SU-DHL-6 (cell line): ENCODE measurements at regions not wholly inside any gene's neighbourhood (a gene's known extent, or its start where the extent isn't known, plus 50 kb on each side); places are given as distances from the start of the nearest gene placed in this dataset.

Source experiments
- H2AFZ ChIP-seq: fragments of 200-600 bp; sonication (generic); 2 replicates; pipeline ENCODE4 v1.6.1; 2014; ENCODE audit warnings: low read depth, mild to moderate bottlenecking, moderate library complexity, mixed read lengths, antibody characterized with exemption, low read length; ENCODE audit not compliant: severe bottlenecking
- H3F3A ChIP-seq: fragments of 200-600 bp; shearing (Covaris generic); 2 replicates; pipeline ENCODE4 v1.6.0; 2016; ENCODE audit warnings: antibody characterized with exemption, mild to moderate bottlenecking; ENCODE audit not compliant: insufficient read depth
- H3K27ac ChIP-seq: fragments of 200-600 bp; sonication (generic); 2 replicates; pipeline ENCODE4 v1.5.1; 2016; ENCODE audit warnings: low read depth, mild to moderate bottlenecking, low read length, moderate library complexity, mixed read lengths
- H3K27me3 ChIP-seq: fragments of 200-600 bp; sonication (generic), shearing (Covaris generic); 2 replicates; pipeline ENCODE4 v1.6.0; 2014; ENCODE audit warnings: mild to moderate bottlenecking, low read length
- H3K36me3 ChIP-seq: fragments of 200-600 bp; sonication (generic); 2 replicates; pipeline ENCODE4 v1.6.1; 2014; ENCODE audit warnings: mild to moderate bottlenecking, low read length, mixed read lengths
- H3K4me2 ChIP-seq: fragments of 300-600, 200-600 bp; shearing (Covaris generic), sonication (generic); 2 replicates; pipeline ENCODE4 v1.6.0; 2014; ENCODE audit warnings: low read length, low read depth, mild to moderate bottlenecking; ENCODE audit not compliant: poor library complexity, severe bottlenecking
- H3K4me3 ChIP-seq: fragments of 200-600 bp; sonication (generic); 2 replicates; pipeline ENCODE4 v1.5.1; 2014; ENCODE audit warnings: antibody characterized with exemption, low read length, mild to moderate bottlenecking, mixed read lengths; ENCODE audit not compliant: insufficient read depth, poor library complexity, severe bottlenecking
- H3K79me2 ChIP-seq: fragments of 200-600 bp; sonication (generic); 2 replicates; pipeline ENCODE4 v1.6.1; 2014; ENCODE audit warnings: mild to moderate bottlenecking, low read length, moderate library complexity; ENCODE audit not compliant: insufficient read depth
- H3K9ac ChIP-seq: fragments of 200-600 bp; sonication (generic); 2 replicates; pipeline ENCODE4 v1.7.0; 2014; ENCODE audit warnings: mild to moderate bottlenecking, low read length
- H3K9me2 ChIP-seq: fragments of 200-600 bp; sonication (generic); replicated peaks from 2 replicates; pipeline ENCODE4 v1.6.1; 2014; ENCODE audit warnings: low read length; ENCODE audit not compliant: insufficient read depth
- H3K9me3 ChIP-seq: fragments of 200-600 bp; sonication (generic); 2 replicates; pipeline ENCODE4 v1.6.1; 2014; ENCODE audit warnings: low read length, mixed read lengths; ENCODE audit not compliant: insufficient read depth
- H4K20me1 ChIP-seq: fragments of 200-600 bp; sonication (generic); 2 replicates; pipeline ENCODE4 v1.6.1; 2014; ENCODE audit warnings: low read depth, mild to moderate bottlenecking, antibody characterized with exemption, low read length, moderate library complexity, mixed read lengths
- CTCF ChIP-seq: fragments of 200-600 bp; sonication (generic); IDR thresholded peaks from one replicate; pipeline ENCODE4 v1.5.1; 2017; ENCODE audit warnings: antibody characterized with exemption, mild to moderate bottlenecking, low read length, moderate library complexity; ENCODE audit not compliant: insufficient read depth, poor library complexity, severe bottlenecking
- EZH2phosphoT487 ChIP-seq: fragments of 200-600 bp; sonication (generic), shearing (Covaris generic); conservative IDR thresholded peaks from 2 replicates; pipeline ENCODE4 v1.6.1; 2018; ENCODE audit warnings: mild to moderate bottlenecking, antibody characterized with exemption, low read length, moderate library complexity, mixed read lengths

GRCh38 chr10:78416031-78417011 lies 382.7 kb downstream of the RPS24 start:
- Histone ChIP-seq H3K27ac (no peak overlapping the region), H2AFZ (no peak overlapping the region)

GRCh38 chr10:78417425-78418370 lies 384.0 kb downstream of the RPS24 start:
- Histone ChIP-seq H3K36me3 (no peaks in the 10 kb centered on the region), H3K9me3 (no peaks in the 10 kb centered on the region), H2AFZ (no peak overlapping the region), H3K27me3 (no peaks in the 10 kb centered on the region), H3K79me2 (no peaks in the 10 kb centered on the region), H3K4me3 (no peak overlapping the region), H3K9ac (no peak overlapping the region), H4K20me1 (no peaks in the 10 kb centered on the region), H3K27ac (no peak overlapping the region), H3K4me2 (no peak overlapping the region), H3K9me2 (no peaks in the 10 kb centered on the region), H3F3A (no peaks in the 10 kb centered on the region)
- TF ChIP-seq EZH2phosphoT487 (no peak), CTCF (no peak)

More at GRCh38 chr10:78416031-78417011, 382.7 kb downstream of the RPS24 start:
- no peaks in the 10 kb centered on the region for H3K79me2 ChIP-seq
- no peaks in the 10 kb centered on the region for H4K20me1 ChIP-seq
- TF ChIP-seq EZH2phosphoT487, result no peak
- no peak for TF ChIP-seq CTCF
- H3K4me3 ChIP-seq, result no peak overlapping the region
- no peaks in the 10 kb centered on the region for H3K27me3 ChIP-seq
- H3K36me3 ChIP-seq, result no peaks in the 10 kb centered on the region
- no peaks in the 10 kb centered on the region for H3F3A ChIP-seq
- H3K9me3 ChIP-seq, result no peaks in the 10 kb centered on the region
- H3K9ac ChIP-seq, result no peak overlapping the region
- no peak overlapping the region for H3K4me2 ChIP-seq
- no peaks in the 10 kb centered on the region for H3K9me2 ChIP-seq

GRCh38 chr10:78419481-78420265 lies 386.0 kb downstream of the RPS24 start:
- no peak overlapping the region for H3K4me3 ChIP-seq
- H3K9me2 ChIP-seq, result no peaks in the 10 kb centered on the region
- no peaks in the 10 kb centered on the region for H3K27me3 ChIP-seq
- H3F3A ChIP-seq, result no peaks in the 10 kb centered on the region
- H2AFZ ChIP-seq, result no peak overlapping the region
- TF ChIP-seq EZH2phosphoT487 (no peak), CTCF (no peak)
- H4K20me1 ChIP-seq, result no peaks in the 10 kb centered on the region
- H3K9me3 ChIP-seq, result no peaks in the 10 kb centered on the region
- H3K79me2 ChIP-seq, result no peaks in the 10 kb centered on the region
- no peak overlapping the region for H3K9ac ChIP-seq
- H3K36me3 ChIP-seq, result no peaks in the 10 kb centered on the region
- no peak overlapping the region for H3K27ac ChIP-seq
- no peak overlapping the region for H3K4me2 ChIP-seq
